ENCODE measurements at regions not wholly inside any gene's neighbourhood (a gene's known extent, or its start where the extent isn't known, plus 50 kb on each side); places are given as distances from the start of the nearest gene placed in this dataset.
"Not testable (repeated sequence)": the region's sequence is repeated elsewhere in the genome, so short reads cannot be mapped to it uniquely, and the experiment has no call there.

DNA sequence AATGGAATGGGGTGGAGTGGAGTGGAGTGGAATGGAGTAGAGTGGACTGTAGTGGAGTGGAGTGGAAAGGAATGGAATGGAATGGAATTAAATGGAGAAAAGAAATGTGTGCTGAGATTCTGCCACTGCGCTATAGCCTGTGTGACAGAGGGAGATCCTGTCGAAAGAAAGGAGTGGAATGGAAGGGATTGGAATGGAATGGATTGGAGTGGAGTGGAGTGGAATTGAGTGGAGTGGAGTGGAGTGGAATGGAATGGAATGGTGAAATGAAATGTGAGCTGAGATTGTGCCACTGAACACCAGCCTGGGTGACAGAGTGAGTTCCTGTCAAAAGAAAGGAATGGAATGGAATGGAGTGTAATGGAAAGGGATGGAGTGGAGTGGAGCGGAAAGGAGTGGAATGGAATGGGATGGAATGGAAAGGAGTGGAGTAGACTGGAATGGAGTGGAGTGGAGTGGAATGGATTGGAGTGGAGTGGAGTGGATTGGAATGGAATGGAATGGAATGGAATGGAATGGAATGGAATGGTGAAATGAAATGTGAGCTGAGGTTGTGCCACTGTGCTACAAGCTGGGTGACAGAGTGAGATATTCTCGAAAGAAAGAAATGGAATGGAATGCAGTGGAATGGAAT lies 603.3 kb downstream of the TP53TG3F start:
- not testable (repeated sequence) for H3K4me2 ChIP-seq (ENCODE audit: low read length); H3K4me3 ChIP-seq (ENCODE audit: low read depth, low read length); H2BK120ac ChIP-seq (ENCODE audit: insufficient read depth, low read length, poor library complexity); H3K27me3 ChIP-seq (ENCODE audit: insufficient read depth, low read length); H2BK12ac ChIP-seq (ENCODE audit: low read length); H3K27ac ChIP-seq (ENCODE audit: low read depth, low read length); H4K8ac ChIP-seq (ENCODE audit: low read depth, low read length); H3K23ac ChIP-seq (ENCODE audit: low read length); H3K4ac ChIP-seq (ENCODE audit: low read depth, low read length); H3K14ac ChIP-seq (ENCODE audit: low read length); DNase-seq; H2BK5ac ChIP-seq (ENCODE audit: low read depth, low read length, poor library complexity); H2AFZ ChIP-seq (ENCODE audit: insufficient read depth, low read length, poor library complexity); H3K36me3 ChIP-seq (ENCODE audit: control insufficient read depth in 1 of 2, insufficient read depth in 2 of 2, low read length in 2 of 2); H3K18ac ChIP-seq (ENCODE audit: low read length); H3K79me2 ChIP-seq (ENCODE audit: control insufficient read depth, insufficient read depth, low read length, poor library complexity); H2AK5ac ChIP-seq (ENCODE audit: low read length); H3K79me1 ChIP-seq (ENCODE audit: low read length); H3K9ac ChIP-seq (ENCODE audit: low read length); H3K4me1 ChIP-seq (ENCODE audit: control insufficient read depth in 1 of 2, insufficient read depth in 2 of 2, low read length in 2 of 2); H4K91ac ChIP-seq (ENCODE audit: low read depth, low read length); H4K12ac ChIP-seq (ENCODE audit: low read depth, low read length)
- 99% methylated on average over 2 of the region's 4 CpGs for WGBS (ENCODE audit: extremely low coverage, insufficient coverage, insufficient read length)
- H3K9me3 ChIP-seq (ENCODE audit: insufficient read depth, low read depth, low read length) = peaks cover 38% of the 10 kb centered on the region

DNA sequence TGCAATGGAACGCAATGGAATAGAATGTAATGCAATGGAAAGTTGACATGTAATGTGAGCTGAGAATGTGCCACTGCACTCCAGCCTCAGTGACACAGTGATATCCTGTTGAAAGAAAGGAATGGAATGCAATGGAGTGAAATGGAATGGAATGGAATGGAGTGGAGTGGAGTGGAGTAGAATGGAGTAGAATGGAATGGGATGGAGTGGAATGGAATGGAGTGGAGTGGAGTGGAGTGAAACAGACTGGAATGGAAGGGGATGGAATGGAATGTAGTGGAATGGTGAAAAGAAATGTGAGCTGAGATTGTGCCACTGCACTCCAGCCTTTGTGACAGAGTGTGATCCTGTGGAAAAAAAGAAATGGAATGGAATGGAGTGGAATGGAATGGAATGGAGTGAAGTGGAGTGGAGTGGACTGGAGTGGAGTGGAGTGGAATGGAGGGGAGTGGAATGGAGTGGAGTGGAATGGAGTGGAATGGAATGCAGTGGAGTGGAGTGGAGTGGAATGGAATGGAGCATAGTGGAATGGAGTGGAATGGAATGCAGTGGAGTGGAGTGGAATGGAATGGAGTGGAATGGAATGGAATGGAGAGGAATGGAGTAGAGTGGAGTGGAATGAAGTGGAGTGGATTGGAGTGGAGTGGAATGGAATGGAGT lies 604.2 kb downstream of the TP53TG3F start:
- H3K9me3 ChIP-seq (ENCODE audit: insufficient read depth, low read depth, low read length) = peaks cover 37% of the 10 kb centered on the region
- not testable (repeated sequence) for H2AFZ ChIP-seq (ENCODE audit: insufficient read depth, low read length, poor library complexity); H2BK12ac ChIP-seq (ENCODE audit: low read length); H3K79me1 ChIP-seq (ENCODE audit: low read length); H2BK5ac ChIP-seq (ENCODE audit: low read depth, low read length, poor library complexity); H3K4me1 ChIP-seq (ENCODE audit: control insufficient read depth in 1 of 2, insufficient read depth in 2 of 2, low read length in 2 of 2); H3K9ac ChIP-seq (ENCODE audit: low read length); H4K8ac ChIP-seq (ENCODE audit: low read depth, low read length); H4K91ac ChIP-seq (ENCODE audit: low read depth, low read length); H2AK5ac ChIP-seq (ENCODE audit: low read length); H3K27ac ChIP-seq (ENCODE audit: low read depth, low read length); H3K14ac ChIP-seq (ENCODE audit: low read length); H3K23ac ChIP-seq (ENCODE audit: low read length); H3K27me3 ChIP-seq (ENCODE audit: insufficient read depth, low read length); H3K4ac ChIP-seq (ENCODE audit: low read depth, low read length); H3K79me2 ChIP-seq (ENCODE audit: control insufficient read depth, insufficient read depth, low read length, poor library complexity); H3K36me3 ChIP-seq (ENCODE audit: control insufficient read depth in 1 of 2, insufficient read depth in 2 of 2, low read length in 2 of 2); H4K12ac ChIP-seq (ENCODE audit: low read depth, low read length); H2BK120ac ChIP-seq (ENCODE audit: insufficient read depth, low read length, poor library complexity); H3K4me2 ChIP-seq (ENCODE audit: low read length); H3K4me3 ChIP-seq (ENCODE audit: low read depth, low read length); H3K18ac ChIP-seq (ENCODE audit: low read length); DNase-seq
- WGBS (ENCODE audit: extremely low coverage, insufficient coverage, insufficient read length) = 100% methylated on average over 1 of the region's 1 CpG

DNA sequence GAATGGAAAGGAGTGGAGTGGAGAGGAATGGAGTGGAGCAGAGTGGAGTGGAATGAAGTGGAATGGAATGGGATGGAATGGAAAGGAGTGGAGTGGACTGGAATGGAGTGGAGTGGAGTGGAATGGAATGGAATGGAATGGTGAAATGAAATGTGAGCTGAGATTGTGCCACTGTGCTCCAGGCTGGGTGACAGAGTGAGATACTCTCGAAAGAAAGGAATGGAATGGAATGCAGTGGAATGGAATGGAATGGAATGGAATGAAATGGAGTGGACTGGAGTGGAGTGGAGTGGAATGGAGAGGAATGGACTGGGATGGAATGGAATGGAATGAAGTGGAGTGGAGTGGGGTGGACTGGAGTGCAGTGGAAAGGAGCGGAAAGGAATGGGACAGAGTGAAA lies 605.2 kb downstream of the TP53TG3F start:
- not testable (repeated sequence) for H2BK5ac ChIP-seq (ENCODE audit: low read depth, low read length, poor library complexity); H4K8ac ChIP-seq (ENCODE audit: low read depth, low read length); DNase-seq; H3K4me1 ChIP-seq (ENCODE audit: control insufficient read depth in 1 of 2, insufficient read depth in 2 of 2, low read length in 2 of 2); H3K9ac ChIP-seq (ENCODE audit: low read length); H3K79me1 ChIP-seq (ENCODE audit: low read length); H3K27me3 ChIP-seq (ENCODE audit: insufficient read depth, low read length); H3K27ac ChIP-seq (ENCODE audit: low read depth, low read length); H4K12ac ChIP-seq (ENCODE audit: low read depth, low read length); H3K14ac ChIP-seq (ENCODE audit: low read length); H2AK5ac ChIP-seq (ENCODE audit: low read length); H3K36me3 ChIP-seq (ENCODE audit: control insufficient read depth in 1 of 2, insufficient read depth in 2 of 2, low read length in 2 of 2); H3K4me3 ChIP-seq (ENCODE audit: low read depth, low read length); H2BK120ac ChIP-seq (ENCODE audit: insufficient read depth, low read length, poor library complexity); H3K4me2 ChIP-seq (ENCODE audit: low read length); H3K23ac ChIP-seq (ENCODE audit: low read length); H3K18ac ChIP-seq (ENCODE audit: low read length); H3K4ac ChIP-seq (ENCODE audit: low read depth, low read length); H3K79me2 ChIP-seq (ENCODE audit: control insufficient read depth, insufficient read depth, low read length, poor library complexity); H4K91ac ChIP-seq (ENCODE audit: low read depth, low read length); H2AFZ ChIP-seq (ENCODE audit: insufficient read depth, low read length, poor library complexity); H2BK12ac ChIP-seq (ENCODE audit: low read length)
- no CpG with 5 or more reads among the region's 2 CpGs for WGBS (ENCODE audit: extremely low coverage, insufficient coverage, insufficient read length)
- peaks cover 35% of the 10 kb centered on the region for H3K9me3 ChIP-seq (ENCODE audit: insufficient read depth, low read depth, low read length)

- not testable (repeated sequence) for H3K4me2 ChIP-seq (ENCODE audit: low read length); H3K79me1 ChIP-seq (ENCODE audit: low read length); H2BK12ac ChIP-seq (ENCODE audit: low read length); H3K27me3 ChIP-seq (ENCODE audit: insufficient read depth, low read length); H3K79me2 ChIP-seq (ENCODE audit: control insufficient read depth, insufficient read depth, low read length, poor library complexity); H3K27ac ChIP-seq (ENCODE audit: low read depth, low read length); H3K36me3 ChIP-seq (ENCODE audit: control insufficient read depth in 1 of 2, insufficient read depth in 2 of 2, low read length in 2 of 2); H3K4me3 ChIP-seq (ENCODE audit: low read depth, low read length); H4K91ac ChIP-seq (ENCODE audit: low read depth, low read length); H3K9ac ChIP-seq (ENCODE audit: low read length); H4K12ac ChIP-seq (ENCODE audit: low read depth, low read length); H3K14ac ChIP-seq (ENCODE audit: low read length); H3K4me1 ChIP-seq (ENCODE audit: control insufficient read depth in 1 of 2, insufficient read depth in 2 of 2, low read length in 2 of 2); H4K8ac ChIP-seq (ENCODE audit: low read depth, low read length); H3K18ac ChIP-seq (ENCODE audit: low read length); H3K4ac ChIP-seq (ENCODE audit: low read depth, low read length); H2BK120ac ChIP-seq (ENCODE audit: insufficient read depth, low read length, poor library complexity); H3K23ac ChIP-seq (ENCODE audit: low read length); H2AK5ac ChIP-seq (ENCODE audit: low read length); DNase-seq; H2BK5ac ChIP-seq (ENCODE audit: low read depth, low read length, poor library complexity); H2AFZ ChIP-seq (ENCODE audit: insufficient read depth, low read length, poor library complexity)
- 100% methylated on average over 3 of the region's 18 CpGs for WGBS (ENCODE audit: extremely low coverage, insufficient coverage, insufficient read length)
- H3K9me3 ChIP-seq (ENCODE audit: insufficient read depth, low read depth, low read length) = peaks cover 17% of the 10 kb centered on the region
Observed at GRCh38 chr16:34069731-34070130, 610.3 kb downstream of the TP53TG3F start.

Measured in trophoblast cell (in vitro differentiated cells and primary cell).